ENCODE measurements at regions not wholly inside any gene's neighbourhood (a gene's known extent, or its start where the extent isn't known, plus 50 kb on each side); places are given as distances from the start of the nearest gene placed in this dataset.

DNA sequence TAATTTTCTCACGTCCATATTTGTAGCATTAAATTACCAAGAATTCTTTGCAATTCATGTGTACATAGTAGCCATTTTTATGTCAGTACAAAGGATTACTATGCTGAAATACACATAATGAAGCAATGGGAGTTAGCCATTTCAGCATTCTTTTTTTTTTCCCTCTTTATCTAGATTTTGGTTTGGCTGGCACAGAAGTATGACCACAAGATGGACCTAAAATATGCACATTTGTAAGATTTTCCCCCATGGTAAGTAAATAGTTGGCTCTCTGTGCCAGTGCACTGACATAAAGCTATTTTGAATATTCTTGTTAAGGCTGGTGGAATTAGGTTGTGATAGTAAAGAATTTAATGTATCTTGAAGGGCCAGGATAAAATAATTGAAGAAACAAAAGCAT, 486.1 kb upstream of the BTBD3 start:
- no peak for DNase-seq

DNA sequence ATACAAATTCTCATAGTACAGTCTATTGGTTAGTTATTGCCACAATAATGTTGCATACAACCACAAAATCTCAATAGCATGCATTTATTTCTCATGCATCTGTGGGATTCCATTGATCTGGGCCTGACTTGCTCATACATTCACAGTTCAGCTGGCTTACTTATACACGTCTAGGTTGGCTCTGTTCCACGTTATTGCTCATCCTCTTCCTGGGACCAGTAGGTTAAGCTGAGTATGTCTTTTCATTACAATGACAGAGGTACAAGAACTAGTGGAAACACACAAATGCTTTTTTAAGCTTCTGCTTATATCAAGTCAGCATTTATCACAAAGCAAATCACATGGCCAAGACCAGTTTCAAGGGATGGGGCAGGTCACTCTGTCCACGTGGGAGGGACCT, 485.3 kb upstream of the BTBD3 start:
- no peak for DNase-seq

DNA sequence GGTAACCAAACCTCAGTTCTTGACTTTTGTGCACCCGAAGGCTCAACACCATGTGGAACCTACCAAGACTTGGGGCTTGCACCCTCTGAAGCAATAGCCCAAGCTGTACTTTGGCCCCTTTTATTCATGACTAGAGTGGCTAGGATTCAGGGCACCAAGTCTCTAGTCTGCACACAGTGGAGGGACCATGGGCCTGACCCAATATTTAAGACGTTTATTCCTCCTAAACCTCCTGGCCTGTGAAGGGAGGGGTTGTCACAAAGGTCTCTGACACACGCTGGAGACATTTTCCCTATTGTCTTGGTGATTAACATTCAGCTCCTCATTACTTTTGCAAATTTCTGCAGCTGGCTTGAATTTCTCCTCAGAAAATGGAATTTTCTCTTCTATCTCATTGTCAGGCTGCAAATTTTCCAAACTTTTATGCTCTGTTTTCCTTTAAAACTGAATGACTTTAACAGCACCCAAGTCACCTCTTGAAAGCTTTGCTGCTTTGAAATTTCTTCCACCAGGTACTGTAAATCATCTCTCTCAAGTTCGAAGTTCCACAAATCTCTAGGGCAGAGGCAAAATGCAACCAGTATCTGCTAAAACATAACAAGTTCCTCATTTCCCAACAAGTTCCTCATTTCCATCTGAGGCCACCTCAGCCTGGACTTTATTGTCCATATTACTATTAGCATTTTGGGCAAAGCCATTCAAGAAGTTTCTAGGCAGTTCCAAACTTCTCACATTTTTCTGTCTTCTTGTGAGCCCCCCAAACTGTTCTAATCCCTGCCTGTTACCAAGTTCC, 481.4 kb upstream of the BTBD3 start:
- DNase-seq: no peak

- no peak for DNase-seq
These were observed 480.6 kb upstream of the BTBD3 start for GRCh38 chr20:11437090-11437489.

GRCh38 chr20:11437611-11438380, 479.9 kb upstream of the BTBD3 start:
- DNase-seq: no peak

GRCh38 chr20:11438412-11438811, 479.3 kb upstream of the BTBD3 start:
- no peak for DNase-seq

DNA sequence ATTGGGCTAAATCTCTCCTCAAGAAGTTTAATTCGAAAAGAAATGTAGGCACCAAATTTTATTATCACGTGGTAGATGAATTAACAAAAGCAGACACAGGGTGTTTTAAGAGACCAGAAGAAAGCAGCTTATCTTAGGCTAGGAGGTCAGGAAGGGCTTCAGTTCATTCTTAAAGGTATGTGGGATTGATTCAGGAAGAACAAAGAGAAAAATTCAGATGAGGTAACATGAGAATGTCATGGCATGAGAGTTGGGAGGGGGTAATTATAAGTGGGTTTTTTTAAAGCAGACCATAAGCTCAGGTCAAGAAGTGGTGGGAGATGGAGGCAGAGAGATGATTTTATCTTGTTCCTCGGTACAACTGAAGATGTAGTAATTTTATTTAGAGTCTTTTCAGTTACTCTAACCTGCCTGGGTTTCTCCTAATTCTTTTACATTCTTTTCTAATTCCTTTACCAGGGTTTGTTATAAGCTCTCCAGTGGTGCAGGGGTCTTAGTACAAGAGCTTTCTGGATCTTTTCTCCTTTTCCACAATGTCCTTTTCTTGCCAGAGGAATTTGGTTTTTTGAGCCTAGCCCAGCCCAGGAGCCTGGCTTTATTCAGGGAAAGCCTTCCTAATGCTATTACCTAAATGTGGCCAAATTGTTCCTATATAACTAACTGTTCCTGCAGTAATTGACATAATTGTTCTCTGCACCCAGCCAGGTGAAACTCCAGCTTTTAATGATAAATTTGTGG, 474.1 kb upstream of the BTBD3 start:
- no peak for DNase-seq

GRCh38 chr20:11445161-11445560, 472.5 kb upstream of the BTBD3 start:
- DNase-seq: no peak

- no peak for DNase-seq
These were observed 471.8 kb upstream of the BTBD3 start for GRCh38 chr20:11445891-11446290.

- DNase-seq: peak in 1 of 2 experiments; percentile 1
These were observed 470.2 kb upstream of the BTBD3 start for GRCh38 chr20:11447371-11448100.

DNA sequence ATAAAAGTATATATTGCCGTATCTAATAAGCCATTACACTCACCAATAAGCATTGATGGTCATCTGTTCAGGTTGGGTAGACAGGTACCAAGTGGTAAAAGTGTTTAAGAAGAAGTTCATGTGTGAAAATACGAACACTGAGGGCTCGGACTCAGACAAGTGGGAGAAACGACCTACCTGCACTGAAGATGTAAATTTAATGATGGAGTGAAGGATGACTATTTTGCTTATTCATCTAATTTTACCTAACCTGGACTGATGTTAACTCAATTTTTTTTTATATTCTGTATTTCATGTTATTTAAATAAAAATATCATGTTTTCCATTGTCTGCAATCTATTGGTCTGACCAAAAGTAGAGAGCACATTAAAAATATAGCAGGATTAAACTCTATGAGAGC, 469.1 kb upstream of the BTBD3 start:
- no peak for DNase-seq

DNA sequence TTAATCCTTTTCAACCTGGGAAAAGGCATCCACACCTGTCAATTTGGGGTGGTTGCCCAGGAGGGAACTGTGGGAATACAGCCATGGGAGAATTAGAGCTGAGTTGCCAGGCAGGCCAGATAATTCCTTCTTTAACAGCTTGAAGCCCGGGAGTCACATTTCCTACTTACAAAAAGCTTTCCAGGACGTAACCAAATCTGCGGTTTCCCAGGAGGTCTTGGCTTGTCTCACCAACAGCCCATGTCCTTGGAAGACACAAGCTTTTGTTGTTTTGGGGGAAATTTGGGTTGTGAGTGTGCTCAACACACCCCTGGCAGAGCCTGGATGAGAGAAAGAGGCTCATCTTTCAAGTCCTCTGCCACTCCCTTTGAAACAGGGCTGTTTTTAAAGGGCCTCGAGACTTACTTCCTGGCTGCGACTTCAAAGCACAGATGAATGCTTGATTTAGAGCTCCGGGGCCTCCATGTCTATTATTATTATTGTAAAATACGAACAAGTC, 465.9 kb upstream of the BTBD3 start:
- no peak for DNase-seq

- DNase-seq: no peak
These were observed 465.4 kb upstream of the BTBD3 start for GRCh38 chr20:11452326-11452725.

DNA sequence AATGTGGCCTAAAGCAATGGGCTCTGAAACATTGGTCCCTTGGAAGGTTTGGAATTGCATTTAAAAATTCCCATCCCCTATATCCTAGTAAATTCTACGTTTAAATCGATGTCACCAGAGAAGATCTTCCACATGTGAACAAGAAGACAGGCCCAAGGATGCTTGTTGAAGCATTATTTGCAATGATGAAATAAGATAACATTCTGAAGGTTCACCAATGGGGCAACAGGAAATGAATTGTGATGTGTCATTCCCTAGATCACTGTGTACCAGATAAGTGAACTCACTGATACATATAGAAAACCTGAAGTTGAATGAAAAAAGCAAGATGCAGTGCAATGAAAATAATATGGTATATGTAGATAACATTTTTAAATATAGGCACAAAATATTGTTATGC, 464.3 kb upstream of the BTBD3 start:
- no peak for DNase-seq

DNA sequence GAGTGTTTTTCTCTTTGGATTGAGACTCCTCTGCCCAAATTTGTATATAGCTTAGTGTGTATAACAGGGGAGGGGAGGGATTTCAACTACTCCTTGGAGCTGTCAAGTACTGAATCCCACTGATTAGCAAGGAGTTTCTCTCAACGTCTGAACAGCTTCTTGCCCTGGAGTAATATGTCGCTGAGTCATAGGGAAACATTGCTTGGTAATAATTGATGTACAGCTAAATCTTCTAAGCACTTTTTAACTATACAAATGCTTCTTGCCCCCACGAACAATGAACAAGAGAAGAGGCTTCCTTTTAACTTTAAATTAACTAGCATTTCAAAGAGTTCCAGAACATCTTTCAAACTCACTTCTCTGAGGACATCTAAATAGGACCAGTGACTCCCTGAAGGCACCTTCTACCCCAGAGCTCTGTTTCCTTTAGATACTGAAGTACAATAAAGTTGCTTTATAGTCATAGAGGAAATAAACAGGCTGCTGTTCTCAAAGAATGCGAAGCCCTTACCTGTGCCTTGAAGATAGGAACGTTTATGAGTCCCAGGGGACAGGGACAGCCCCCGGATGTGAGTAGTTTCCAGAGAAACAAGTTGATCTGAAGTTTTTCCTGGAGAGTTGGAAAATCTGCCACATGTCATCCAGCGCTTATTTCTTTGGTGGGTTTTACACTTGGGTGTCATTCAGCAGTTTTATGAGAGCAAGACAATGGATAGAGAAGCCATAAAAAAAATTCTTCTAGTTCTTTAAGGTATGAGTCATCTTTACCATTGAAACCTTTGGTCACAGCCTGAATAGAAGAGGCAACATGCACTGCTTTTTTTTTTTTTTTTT, 462.5 kb upstream of the BTBD3 start:
- no peak for DNase-seq

- DNase-seq: no peak
These were observed 460.2 kb upstream of the BTBD3 start for GRCh38 chr20:11457488-11457887.

DNA sequence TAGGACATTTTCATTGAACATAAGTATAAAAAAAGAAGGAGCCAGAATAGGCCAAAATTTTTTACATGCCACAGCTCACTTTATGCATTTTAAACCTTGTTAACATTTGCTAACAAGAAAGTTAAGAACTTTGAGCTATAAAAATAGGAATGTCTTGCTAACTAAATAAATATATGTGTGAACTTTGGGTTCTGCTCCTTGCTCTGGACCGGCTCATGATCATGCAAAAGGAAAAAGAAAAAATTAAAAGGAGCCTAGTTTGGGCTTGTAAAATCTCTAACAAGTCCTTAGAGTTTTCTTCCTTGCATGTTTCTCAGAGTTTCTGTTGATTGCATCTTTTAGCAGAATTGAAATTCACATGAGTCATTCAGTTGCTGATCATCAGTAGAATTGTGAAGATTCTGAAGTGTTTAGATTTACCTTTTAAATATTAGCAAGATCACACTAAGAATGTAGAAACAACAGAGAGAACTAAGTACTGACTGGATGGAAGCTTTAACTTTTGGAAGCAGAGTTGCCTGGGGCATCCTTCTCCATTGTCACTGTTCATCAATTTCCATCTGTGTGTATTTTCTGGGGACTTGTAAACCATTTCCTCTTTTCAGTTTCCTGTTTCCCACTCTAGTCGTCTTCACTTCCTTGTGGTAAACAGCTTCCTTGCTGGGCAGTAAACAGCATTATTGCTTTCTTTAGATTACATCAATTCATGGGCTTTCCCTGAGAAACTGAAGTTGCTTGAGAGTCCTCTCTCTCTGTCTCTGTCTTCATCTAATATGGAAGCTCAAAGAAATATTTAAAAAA, 458.4 kb upstream of the BTBD3 start:
- DNase-seq: no peak

GRCh38 chr20:11467436-11467835, 450.3 kb upstream of the BTBD3 start:
- no peak for DNase-seq

DNA sequence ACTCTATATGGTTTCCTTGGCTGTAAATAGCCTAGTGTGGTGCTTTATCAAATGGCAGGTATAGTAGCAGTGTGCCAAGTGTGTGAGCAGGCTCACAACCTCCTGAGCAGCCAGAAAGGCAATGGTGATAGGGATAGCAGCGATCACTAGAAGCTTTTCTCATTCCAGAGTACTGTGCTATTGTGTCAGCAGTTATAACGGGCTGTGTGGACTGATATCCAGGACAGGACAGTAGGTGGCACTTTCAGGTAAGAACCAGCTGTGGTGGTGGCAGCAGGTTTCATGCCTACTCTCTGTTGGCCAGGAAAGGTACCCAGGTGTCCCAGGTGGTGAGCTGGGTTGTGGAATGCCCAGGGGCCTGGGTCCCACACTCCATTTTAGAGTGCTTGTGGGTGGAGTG, 448.8 kb upstream of the BTBD3 start:
- no peak for DNase-seq

GRCh38 chr20:11469795-11470435, 447.8 kb upstream of the BTBD3 start:
- DNase-seq: no peak
